ENCODE measurements at regions not wholly inside any gene's neighbourhood (a gene's known extent, or its start where the extent isn't known, plus 50 kb on each side); places are given as distances from the start of the nearest gene placed in this dataset.
"Not testable (repeated sequence)": the region's sequence is repeated elsewhere in the genome, so short reads cannot be mapped to it uniquely, and the experiment has no call there.

GRCh38 chr12:31819427-31819826 is 90.6 kb upstream of the AMN1 start:
- DNase-seq: no peak

DNA sequence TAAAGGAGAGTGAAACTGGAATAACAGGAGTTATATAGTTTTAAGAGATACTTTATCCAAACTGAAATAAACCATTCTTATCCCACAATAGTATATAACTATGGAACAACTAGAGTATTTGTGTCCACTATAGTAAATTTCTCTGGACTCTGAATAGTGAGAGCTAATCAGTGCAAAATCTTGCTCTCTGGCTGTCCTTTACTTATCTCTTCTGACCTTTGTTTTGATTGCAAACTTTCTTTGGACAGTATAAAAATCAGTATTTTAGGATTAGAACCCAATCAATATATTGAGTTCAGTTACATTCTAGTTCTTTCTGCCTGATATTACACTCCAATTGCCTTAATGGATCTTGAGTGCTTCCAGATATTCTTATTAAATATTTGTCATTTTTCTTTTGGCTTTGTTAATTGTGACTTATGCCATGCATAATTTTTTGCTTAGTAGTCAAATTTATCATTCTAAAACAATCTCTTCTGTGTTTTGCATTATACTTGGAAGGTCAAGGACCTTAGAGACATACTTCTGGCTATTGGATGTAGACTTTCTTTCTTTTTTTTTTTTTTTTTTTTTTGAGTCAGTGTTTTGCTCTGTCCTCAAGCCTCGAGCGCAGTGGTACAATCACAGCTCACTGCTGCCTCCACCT is 89.9 kb upstream of the AMN1 start:
- DNase-seq: no peak

GRCh38 chr12:31817120-31817519 is 88.3 kb upstream of the AMN1 start:
- DNase-seq: no peak

DNA sequence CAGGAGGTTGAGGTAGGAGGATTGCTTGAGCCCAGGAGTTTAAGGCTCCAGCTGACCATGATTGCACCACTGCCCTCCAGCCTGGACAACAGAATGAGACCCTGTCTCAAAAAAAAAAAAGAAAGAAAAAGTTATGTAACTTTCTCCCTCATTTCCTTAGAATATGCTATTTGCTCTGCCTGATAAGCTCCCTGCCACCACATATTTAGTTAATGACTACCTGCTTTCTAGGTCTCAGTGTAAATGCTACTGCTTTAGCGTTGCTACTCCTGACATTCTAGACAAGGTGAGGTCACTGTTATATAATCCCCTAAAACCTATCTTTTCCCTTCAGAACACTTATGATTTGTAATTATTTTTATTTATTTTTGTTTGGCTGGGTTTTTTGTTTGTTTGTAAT is 86.3 kb upstream of the AMN1 start:
- DNase-seq: no peak

- no peak for DNase-seq
Observed at GRCh38 chr12:31813305-31813704, 84.5 kb upstream of the AMN1 start.

GRCh38 chr12:31807773-31808097 is 78.9 kb upstream of the AMN1 start:
- DNase-seq: no peak

GRCh38 chr12:31807081-31807772 is 78.4 kb upstream of the AMN1 start:
- not testable (repeated sequence) for DNase-seq

DNA sequence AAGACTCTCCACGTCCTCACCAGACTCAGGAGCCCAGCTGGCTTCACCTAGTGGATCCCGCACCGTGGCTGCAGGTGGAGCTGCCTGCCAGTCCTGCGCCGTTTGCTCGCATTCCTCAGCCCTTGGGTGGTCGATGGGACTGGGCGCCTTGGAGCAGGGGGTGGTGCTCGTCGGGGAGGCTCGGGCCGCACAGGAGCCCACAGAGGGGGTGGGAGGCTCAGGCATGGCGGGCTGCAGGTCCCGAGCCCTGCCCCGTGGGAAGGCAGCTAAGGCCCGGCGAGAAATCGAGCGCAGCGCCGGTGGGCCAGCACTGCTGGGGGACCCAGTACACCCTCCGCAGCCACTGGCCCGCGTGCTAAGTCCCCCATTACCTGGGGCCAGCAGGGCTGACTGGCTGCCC is 76.9 kb upstream of the AMN1 start:
- DNase-seq: not testable (repeated sequence)

DNA sequence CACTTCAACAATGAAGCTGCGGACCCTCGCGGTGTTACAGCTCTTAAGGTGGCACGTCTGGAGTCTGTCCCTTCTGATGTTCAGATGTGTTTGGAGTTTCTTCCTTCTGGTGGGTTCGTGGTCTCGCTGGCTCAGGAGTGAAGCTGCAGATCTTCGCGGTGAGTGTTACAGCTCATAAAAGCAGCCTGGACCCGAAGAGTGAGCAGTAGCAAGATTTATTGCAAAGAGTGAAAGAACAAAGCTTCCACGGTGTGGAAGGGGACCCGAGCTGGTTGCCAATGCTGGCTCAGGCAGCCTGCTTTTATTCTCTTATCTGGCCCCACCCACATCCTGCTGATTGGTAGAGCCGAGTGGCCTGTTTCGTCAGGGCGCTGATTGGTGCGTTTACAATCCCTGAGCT is 75.9 kb upstream of the AMN1 start:
- not testable (repeated sequence) for DNase-seq

- no peak for DNase-seq
Observed at GRCh38 chr12:31804185-31804504, 75.3 kb upstream of the AMN1 start.

DNA sequence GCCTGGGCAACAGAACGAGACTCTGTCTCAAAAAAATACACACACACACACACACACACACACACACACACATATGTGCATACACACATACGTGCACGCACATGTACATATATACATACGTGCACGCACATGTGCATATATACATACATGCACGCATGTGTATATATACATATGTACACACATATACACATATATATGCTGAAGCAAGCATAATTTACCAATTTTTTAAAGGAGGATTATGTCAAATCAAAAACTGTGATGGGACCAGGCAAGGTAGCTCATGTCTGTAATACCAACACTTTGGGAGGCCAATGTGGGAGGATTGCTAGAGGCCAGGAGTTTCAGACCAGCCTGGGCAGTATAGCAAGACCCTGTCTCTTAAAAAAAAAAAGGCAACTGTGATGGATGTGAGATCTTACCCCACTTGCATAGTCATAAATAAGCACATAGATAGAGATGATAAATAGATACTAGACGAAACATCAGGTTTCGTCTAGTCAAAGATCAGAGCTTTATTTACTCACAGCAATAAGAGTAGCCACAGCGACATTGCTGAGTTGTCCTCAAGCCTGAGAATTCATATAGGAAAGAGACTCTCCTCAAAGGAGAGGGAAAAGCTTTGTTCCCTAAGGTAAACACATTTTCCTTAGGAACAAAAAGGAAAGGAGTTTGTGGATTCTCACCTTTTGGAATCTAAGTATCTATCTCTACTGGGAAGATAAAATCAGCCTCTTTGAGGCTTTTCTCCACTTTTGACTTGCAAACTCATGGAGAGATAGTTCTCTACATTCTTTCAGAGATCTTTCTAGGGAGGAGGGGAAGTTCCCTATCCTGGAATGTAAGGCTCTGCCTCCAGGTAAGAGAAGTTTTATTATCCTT is 74.7 kb upstream of the AMN1 start:
- no peak for DNase-seq

- no peak for DNase-seq
Observed at GRCh38 chr12:31801872-31802271, 73.1 kb upstream of the AMN1 start.

DNA sequence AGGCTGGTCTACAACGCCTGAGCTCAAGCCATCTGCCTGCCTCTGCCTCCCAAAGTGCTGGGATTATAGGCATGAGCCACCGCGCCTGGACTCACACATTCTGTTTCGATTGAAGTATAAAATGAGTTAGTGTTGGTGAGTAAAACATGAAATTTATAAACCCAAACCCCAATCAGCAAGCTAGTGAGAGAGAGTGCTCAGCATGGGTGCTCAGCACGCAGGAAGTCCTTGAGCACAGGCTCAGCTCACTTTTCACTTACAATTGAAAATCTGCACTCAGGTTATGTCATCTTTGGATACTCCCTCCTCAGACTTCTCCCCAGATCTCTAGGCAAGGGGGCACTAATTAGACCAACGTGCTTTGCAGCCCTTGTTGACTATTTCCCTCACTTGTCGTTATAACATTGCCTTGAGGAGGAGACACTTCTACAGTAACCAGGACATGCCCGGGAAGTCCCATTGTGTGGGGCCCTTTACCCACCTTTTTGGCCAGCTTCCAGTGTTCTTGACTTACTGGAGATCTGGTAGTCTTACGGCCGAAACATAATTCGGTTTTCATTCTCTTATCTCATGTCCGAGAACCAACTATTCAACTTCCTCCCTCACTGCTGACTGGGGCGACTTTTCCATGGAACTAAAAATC is 68.5 kb upstream of the AMN1 start:
- peak; percentile 34 for DNase-seq

- DNase-seq: no peak
Observed at GRCh38 chr12:31796270-31796951, 67.6 kb upstream of the AMN1 start.

DNA sequence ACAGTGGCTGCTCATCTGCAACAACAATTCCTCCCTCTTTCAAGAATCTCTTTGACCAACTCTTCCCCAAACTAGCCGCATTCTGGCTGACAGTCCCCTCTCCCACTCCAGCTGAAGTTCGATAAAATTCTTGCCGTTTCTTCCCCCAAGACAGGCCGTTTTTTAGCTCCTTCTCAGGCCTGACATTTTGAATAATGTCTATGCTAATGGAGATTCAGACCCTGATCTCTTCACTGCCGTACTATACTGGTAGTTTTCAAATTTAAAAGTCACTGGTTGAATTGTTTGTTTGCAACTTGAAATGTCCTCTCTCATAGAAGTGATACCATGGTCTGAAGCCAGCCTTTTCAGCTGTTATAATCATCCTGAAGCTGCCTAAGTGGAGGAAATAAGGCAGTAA is 65.9 kb upstream of the AMN1 start:
- DNase-seq: no peak

DNA sequence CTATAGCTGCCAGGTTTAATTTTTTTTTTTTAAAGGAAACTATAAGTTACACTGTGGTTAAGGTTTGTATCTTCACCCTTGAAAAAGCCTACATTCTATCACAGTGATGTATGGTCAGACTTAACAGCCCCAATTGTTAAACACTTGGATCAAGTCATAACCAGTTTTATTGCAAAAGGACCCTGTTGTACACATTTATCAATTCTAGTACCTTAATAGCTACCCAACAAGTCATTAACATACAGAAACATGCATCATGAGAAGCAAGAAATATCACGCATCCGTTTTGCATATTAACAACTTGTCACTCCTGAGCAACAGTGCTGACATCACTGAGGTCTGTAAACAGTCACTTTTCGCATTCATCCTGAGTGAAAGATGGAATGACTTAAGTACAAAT is 62.4 kb upstream of the AMN1 start:
- DNase-seq: not testable (repeated sequence)

DNA sequence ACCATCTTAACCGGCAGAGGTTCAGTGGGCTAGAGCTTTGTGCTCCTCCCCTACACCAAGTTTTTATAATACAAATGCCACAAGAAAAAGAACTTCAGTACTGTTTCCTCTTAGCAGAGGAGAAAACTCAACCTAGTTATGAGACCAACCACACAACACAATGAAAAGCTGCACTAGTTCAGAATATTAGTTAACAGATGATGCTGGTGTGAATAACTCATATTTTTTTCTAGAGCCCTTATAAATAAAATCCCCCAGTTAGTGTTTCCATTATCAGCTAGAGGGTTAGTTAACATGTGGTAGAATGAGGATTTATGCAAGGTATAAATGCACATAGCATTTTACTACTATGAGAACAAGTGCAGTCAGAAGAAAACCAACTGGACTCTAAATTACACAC is 61.9 kb upstream of the AMN1 start:
- DNase-seq: no peak

- no peak for DNase-seq
Observed at GRCh38 chr12:31785318-31785717, 56.5 kb upstream of the AMN1 start.

- DNase-seq: no peak
Observed at GRCh38 chr12:31783996-31784645, 55.3 kb upstream of the AMN1 start.

- no peak for DNase-seq
Observed at GRCh38 chr12:31783556-31783955, 54.7 kb upstream of the AMN1 start.

DNA sequence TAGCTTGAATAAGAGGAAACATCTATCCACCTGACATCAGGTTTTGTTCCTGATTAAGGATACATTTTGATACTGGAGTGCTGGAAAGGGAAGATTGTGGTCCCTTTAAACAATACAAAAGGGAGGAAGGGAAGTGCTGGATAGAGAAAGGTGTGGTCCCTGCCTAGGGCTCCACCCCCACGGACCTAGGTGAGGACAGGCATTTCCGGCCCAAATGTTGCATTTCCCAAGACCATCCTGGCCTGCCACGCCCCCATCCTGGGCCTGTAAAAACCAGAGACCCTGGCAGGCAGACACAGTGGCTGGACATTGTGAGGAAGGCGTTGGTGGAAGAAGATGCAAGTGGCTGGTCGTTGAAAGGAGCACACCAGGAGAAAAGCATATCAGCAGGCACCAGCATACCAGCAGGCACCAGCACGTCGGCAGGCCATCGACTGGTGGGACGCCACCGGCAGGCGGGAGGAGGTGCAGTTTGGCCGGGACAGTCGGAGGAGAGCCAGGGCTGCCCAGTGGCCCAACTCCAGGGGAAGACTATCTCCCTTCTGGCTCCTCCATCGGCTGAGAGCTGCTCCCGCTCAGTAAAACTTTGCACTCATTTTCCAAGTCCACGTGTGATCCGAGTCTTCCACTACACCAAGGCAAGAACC is 53.2 kb upstream of the AMN1 start:
- no peak for DNase-seq

DNA sequence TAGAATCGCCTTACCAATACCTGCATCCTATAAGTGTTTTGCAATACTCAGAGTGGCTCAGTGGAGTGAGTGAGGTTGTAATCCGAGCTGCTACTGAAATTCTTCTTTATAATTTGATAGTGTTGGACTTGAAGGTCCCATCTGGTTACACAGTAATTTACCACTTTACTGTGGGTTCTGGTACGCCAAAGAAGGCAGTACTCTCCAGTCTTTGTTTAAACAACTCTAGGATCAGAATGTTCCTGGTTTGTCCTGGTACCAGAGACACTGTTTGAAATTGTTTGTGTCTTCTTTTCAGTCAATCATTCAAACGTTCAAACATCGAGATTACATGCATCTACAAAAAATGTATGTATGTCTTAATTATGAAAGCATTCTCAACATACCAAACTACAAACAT is 51.3 kb upstream of the AMN1 start:
- no peak for DNase-seq

Data from NCI-H2029 (cell line).